GM21529 (cell line): ENCODE measurements at regions not wholly inside any gene's neighbourhood (a gene's known extent, or its start where the extent isn't known, plus 50 kb on each side); places are given as distances from the start of the nearest gene placed in this dataset.

Source experiments
- ATAC-seq: cut with Tn5 transposase; IDR thresholded peaks from one replicate; pipeline ENCODE4 v1.9.1; 2021; ENCODE audit not compliant: unreplicated experiment

- ATAC-seq, result no peak
Measured at GRCh38 chr11:116134450-116134849, 630.2 kb upstream of the CADM1 start.

GRCh38 chr11:116132273-116132978, 628.2 kb upstream of the CADM1 start:
- ATAC-seq, result no peak

- ATAC-seq, result no peak
Measured at GRCh38 chr11:116130122-116130521, 625.9 kb upstream of the CADM1 start.

DNA sequence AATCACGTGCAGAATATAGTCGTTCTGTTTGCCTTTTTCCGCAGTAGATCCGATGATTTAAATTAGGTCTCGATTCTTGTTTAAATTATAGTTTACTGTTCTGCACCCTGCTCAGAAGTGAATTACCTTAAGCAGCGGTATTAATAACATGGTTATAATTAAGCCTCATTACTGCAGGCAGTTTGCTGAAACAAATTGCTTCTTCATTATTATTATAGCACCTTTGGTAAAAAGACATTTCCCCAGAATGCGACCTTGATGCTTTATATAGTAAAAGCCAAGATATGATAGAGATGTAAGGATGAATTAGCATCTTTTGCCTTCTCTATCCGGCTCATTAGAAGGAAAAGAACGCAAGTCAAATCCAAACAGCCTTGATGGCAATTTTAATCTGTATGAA, 625.2 kb upstream of the CADM1 start:
- ATAC-seq, result no peak

GRCh38 chr11:116126562-116126961, 622.3 kb upstream of the CADM1 start:
- no peak for ATAC-seq

DNA sequence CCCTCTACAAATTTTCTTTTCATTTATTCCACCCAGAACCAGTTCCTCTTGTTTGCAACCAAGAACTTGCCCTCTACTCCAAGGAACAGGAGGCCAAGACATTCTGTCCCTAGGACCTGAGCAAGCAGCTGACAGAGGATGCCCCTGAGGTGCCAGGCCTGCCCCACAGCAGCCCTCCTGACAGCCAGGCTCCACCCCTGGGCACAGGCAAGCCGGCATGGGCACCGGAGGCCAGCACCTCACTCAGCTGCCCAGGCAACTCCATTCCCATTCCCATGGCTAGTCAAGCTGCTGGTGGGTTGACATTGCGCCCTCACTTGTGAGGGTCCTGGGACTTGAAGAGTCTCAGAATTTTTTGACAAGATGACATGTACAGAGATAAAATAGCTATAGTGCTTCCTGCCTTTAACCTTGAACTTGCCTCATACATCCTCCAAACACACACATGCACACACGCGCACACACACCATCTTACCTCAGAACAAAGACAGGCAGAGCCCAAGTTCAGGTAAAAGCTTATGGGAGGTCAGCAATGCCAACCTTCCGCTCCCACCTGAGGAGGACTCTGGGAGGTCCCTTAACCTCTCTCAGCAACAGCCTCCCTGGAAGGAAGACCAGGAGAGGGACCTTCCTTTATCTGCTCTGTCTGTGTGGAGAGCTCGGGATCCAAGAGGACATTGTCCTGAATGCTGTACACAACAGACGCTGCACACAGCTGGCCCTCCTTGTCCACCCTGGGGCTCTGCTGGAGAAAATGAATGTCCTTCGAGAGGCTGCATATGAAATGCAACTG, 620.9 kb upstream of the CADM1 start:
- no peak for ATAC-seq

DNA sequence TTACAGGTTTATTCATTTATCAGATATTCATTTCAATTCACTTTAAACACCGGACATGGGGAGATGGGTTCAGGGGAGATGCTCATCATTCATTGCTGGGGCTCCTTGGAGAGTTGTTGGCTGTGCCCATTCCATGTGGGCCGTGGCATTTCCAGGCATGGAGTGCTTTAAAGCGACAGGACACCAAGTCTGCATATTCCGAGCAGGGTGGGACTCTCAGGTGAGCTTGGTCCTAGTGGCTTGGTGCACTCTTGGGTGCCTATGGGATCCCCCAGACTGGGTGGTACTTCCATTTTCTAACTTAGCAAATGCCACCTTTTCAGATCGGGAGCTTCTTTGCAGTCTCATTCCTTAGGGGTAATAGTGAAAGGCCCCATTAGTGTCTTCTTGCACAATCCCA, 619.5 kb upstream of the CADM1 start:
- ATAC-seq, result no peak

GRCh38 chr11:116122697-116123472, 618.7 kb upstream of the CADM1 start:
- ATAC-seq, result no peak

DNA sequence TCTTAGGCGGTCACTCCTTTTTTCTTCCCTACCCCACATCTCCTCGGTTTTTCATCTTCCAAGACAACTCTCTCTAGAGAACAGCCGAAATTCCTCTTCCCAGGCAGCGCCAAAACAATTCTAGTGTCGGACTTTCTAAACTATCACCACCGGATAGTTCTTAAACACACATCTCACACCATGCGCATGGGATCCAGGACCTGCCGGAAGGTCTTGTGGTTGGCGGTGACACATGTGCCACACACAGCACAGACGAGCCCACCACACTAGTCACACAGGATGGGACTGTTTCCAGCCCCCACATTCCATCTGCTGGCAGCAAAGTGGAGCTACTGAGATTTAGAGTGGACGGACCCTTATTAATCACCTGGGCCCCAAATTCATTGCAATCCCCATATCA, 614.9 kb upstream of the CADM1 start:
- no peak for ATAC-seq

GRCh38 chr11:116118138-116118470, 613.9 kb upstream of the CADM1 start:
- ATAC-seq, result no peak

- ATAC-seq, result no peak
Measured at GRCh38 chr11:116117331-116118137, 613.3 kb upstream of the CADM1 start.

- no peak for ATAC-seq
Measured at GRCh38 chr11:116115801-116116200, 611.6 kb upstream of the CADM1 start.

GRCh38 chr11:116114198-116114651, 610.0 kb upstream of the CADM1 start:
- no peak for ATAC-seq

DNA sequence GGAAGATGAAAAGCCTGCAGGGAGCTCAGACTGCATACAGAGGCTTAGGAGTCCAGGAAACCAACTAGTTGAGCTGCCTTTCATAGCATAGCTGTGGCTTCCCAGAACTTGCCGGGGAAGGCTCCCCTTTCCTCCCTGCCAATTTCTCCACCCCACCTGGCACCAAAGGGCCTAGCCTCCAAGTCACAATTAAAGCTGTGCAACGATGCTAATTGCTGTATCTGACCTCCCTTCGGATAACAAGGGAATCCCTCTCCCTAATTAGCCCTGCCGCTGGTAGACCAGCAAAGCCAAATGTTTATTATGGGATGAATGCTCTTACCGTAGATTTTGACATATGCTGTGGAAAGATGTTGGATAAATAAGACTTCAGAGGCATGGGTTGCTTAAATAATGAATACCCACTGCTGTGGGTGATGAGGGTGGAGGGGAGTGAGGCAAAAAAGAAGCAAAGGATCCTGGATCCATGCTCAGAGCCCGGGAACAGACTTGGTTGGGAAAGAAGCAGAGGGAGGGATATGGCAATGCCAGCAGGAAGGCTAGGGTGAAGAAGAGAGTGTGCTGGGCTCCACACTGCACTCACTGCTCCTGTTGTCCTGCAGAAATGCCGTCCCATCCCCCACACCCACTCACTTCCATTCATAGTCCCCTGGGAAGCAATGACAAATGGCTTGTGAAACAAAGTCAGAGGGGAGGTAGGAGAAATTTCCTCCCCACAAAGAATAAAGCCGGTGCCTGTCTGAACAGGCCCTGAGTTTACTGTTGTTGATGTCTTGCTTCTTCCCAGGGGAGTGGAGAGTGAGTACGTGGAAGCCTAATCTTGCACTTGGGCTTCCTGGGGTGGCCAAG, 608.1 kb upstream of the CADM1 start:
- ATAC-seq, result no peak

- ATAC-seq, result no peak
Measured at GRCh38 chr11:116111546-116111945, 607.3 kb upstream of the CADM1 start.

GRCh38 chr11:116110802-116111201, 606.6 kb upstream of the CADM1 start:
- no peak for ATAC-seq

GRCh38 chr11:116110356-116110755, 606.1 kb upstream of the CADM1 start:
- no peak for ATAC-seq

- ATAC-seq, result no peak
Measured at GRCh38 chr11:116109228-116109627, 605.0 kb upstream of the CADM1 start.

DNA sequence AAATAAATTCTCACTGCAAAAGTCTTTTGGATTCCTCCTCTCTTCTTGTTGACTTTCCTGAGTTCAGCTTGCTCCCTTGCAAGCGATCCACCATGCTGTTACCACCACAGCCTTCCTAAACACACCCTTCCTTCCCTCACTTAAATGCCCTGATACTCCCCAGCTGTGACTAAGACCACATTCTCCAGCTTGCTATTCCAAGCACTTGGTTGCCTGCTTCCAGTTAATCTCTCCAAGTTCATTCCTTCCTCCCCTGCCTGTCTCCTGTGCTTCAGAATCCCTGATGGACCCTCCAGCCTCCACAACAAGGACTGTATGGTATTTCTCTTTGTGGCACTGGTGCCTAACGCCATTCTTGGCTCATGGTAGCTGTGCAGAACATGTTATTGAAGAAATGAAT, 603.9 kb upstream of the CADM1 start:
- no peak for ATAC-seq

DNA sequence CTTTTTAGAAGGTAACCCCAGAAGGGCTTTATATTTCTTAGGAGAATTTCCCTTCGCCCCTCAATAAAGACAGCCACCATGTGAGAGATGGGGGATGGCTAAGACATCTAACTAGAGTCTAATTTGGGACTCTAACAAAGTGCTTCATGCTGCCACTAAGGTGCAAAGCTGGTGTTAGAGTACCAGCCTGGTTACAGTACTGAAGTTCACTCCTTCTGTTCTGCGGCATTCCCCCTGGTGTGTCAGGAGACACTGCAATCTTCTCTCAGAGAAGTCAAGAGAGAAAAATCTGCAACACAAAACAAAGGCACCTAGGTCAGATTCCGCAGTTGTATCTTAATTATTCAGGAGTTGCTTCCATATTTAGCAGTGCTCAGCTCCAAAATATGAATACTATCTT, 603.0 kb upstream of the CADM1 start:
- no peak for ATAC-seq
